ENCODE measurements at regions not wholly inside any gene's neighbourhood (a gene's known extent, or its start where the extent isn't known, plus 50 kb on each side); places are given as distances from the start of the nearest gene placed in this dataset.

- TF ChIP-seq SUZ12 (IDR thresholded peaks at IDR 0.05; ENCODE audit: extremely low read depth, insufficient read depth, insufficient read length) (no peak), ZNF274 (IDR thresholded peaks at IDR 0.05; ENCODE audit: low read depth, low read length) (no peak)
These were observed 259.9 kb downstream of the ADGRG6 start for GRCh38 chr6:142561511-142562265.
